ENCODE measurements at regions not wholly inside any gene's neighbourhood (a gene's known extent, or its start where the extent isn't known, plus 50 kb on each side); places are given as distances from the start of the nearest gene placed in this dataset.

- TF ChIP-seq CTCF (IDR thresholded peaks at IDR 0.05) = no peak
- no peak for TF ChIP-seq POLR2A (IDR thresholded peaks at IDR 0.05)
These were observed 480.6 kb downstream of the TMEM114 start for GRCh38 chr16:8109510-8110369.
